BLaER1 treated with 17β-estradiol and CSF1 and Interleukin-3, amounts not matched to agents 10 nM and 100 nM (cell line): ENCODE measurements at regions not wholly inside any gene's neighbourhood (a gene's known extent, or its start where the extent isn't known, plus 50 kb on each side); places are given as distances from the start of the nearest gene placed in this dataset.

Experiments
- H3K27ac ChIP-seq, 11 experiments: shearing (Covaris generic); formaldehyde crosslinking; 2 replicates each; pipeline ENCODE4 v1.8.1; 2022
- H3K27me3 ChIP-seq, 11 experiments: shearing (Covaris generic); formaldehyde crosslinking; 2 replicates each; pipeline ENCODE4 v1.8.1; 2022
- H3K36me3 ChIP-seq, 11 experiments: shearing (Covaris generic); formaldehyde crosslinking; 2 replicates each; pipeline ENCODE4 v1.8.1; 2022
- H3K4me1 ChIP-seq, 10 experiments: shearing (Covaris generic); formaldehyde crosslinking; 2 replicates each; pipeline ENCODE4 v1.8.1; 2022
- H3K4me2 ChIP-seq, 11 experiments: shearing (Covaris generic); formaldehyde crosslinking; 2 replicates each; pipeline ENCODE4 v1.8.1; 2022
- H3K4me3 ChIP-seq, 10 experiments: shearing (Covaris generic); formaldehyde crosslinking; 2 replicates each; pipeline ENCODE4 v1.8.1; 2022
- H3K9ac ChIP-seq, 11 experiments: shearing (Covaris generic); formaldehyde crosslinking; 2 replicates each; pipeline ENCODE4 v1.8.1; 2022
- H3K9me3 ChIP-seq, 11 experiments: shearing (Covaris generic); formaldehyde crosslinking; replicated peaks in 1 of 11; 2 replicates each; pipeline ENCODE4 v1.8.1; 2022
- H4K20me1 ChIP-seq, 11 experiments: shearing (Covaris generic); formaldehyde crosslinking; 2 replicates each; pipeline ENCODE4 v1.8.1; 2022
- Cebpa-rat ChIP-seq, 11 experiments: shearing (Covaris generic); IDR thresholded peaks; 2 replicates each; pipeline ENCODE4 v1.8.1; 2022

DNA sequence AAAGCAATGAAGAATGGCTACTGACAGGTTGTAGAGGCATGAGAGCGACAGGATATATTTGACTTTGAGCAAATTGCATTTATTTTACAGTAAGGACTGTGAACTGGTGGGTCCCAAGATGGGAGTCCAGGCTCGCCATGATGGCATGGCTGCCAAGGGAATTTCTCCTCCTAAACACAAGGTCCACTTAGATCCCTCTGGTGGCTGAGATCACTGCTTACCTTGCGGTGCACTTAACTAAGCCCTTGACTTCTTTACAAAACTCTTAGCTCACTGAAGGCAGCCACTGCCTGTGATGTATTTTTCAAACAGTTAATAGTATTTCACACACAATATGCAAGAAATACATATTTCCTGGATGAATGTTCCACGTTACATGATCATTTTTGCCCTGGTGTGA lies 50.3 kb upstream of the SORBS2 start:
- H3K4me2 ChIP-seq, result no peak overlapping the region
- no peak overlapping the region for H3K9ac ChIP-seq
- H3K27ac ChIP-seq, result no peak overlapping the region
- peaks cover 11 to 14% (median 12%) of the 10 kb centered on the region in 11 experiments for H3K9me3 ChIP-seq
- TF ChIP-seq Cebpa-rat (IDR thresholded peaks at IDR 0.05), result no peak
- 0 out of 22 replicates have a peak, but pooled peaks cover 0 to 4% (median 0%) of the 10 kb centered on the region in 11 experiments for H3K36me3 ChIP-seq
- H4K20me1 ChIP-seq, result no peaks in the 10 kb centered on the region
- peaks cover 2 to 13% (median 9%) of the 10 kb centered on the region in 10 experiments; a peak in 15 of 20 replicates for H3K4me1 ChIP-seq
- no peaks in the 10 kb centered on the region for H3K27me3 ChIP-seq
- no peak overlapping the region for H3K4me3 ChIP-seq

DNA sequence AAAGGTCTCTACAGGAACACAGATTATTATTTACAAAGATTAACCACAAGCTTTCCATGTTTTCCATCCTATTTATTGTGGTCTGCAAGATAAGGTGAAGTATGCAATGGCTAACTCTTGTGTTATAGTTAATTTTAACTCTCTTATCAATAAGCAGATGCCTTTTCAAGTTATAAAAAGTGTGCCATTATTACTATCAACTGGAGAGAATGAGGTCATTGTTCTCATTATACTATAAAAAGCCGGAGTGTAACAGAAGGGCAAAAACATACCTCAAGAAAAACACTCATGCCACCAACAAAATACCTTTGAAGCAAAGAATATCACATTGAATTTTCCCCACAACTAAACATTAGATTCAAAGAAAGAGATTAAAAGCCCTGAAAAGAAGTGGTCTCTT lies 52.0 kb upstream of the SORBS2 start:
- no peak overlapping the region for H3K4me3 ChIP-seq
- H3K36me3 ChIP-seq, result no peaks in the 10 kb centered on the region
- peaks cover 5 to 15% (median 10%) of the 10 kb centered on the region in 10 experiments; a peak in 15 of 20 replicates for H3K4me1 ChIP-seq
- no peak overlapping the region for H3K9ac ChIP-seq
- TF ChIP-seq Cebpa-rat (IDR thresholded peaks at IDR 0.05), result no peak
- H3K9me3 ChIP-seq, result no peaks in the 10 kb centered on the region
- no peak overlapping the region for H3K27ac ChIP-seq
- H3K27me3 ChIP-seq, result no peaks in the 10 kb centered on the region
- H3K4me2 ChIP-seq, result peak overlapping the region in 1 of 11 experiments; percentile 12; a peak in 1 of 22 replicates
- no peaks in the 10 kb centered on the region for H4K20me1 ChIP-seq

DNA sequence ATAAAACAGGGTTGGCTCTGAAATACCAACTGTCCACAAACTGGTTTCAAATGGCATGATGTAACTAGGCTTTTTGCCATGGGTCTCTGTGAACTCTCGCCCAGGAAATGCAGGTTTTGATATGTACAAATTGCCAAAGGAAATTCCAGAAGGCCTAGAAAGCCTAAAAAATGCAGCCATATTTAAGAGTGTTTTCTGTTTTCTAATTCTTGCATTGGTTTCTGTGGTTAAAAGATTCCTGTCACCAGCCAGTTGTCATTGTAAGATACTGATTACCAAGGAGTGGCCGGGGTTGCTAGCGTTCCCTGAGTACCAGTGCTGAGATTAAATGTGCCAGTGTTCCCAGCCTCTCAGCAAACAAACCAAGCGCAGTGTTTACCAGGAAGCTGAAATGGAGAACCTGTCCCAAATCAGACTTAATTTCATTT lies 53.9 kb upstream of the SORBS2 start:
- H4K20me1 ChIP-seq, result no peaks in the 10 kb centered on the region
- TF ChIP-seq Cebpa-rat (IDR thresholded peaks at IDR 0.05), result no peak
- no peak overlapping the region for H3K27ac ChIP-seq
- no peaks in the 10 kb centered on the region for H3K36me3 ChIP-seq
- no peak overlapping the region for H3K4me3 ChIP-seq
- H3K27me3 ChIP-seq, result no peaks in the 10 kb centered on the region
- no peak overlapping the region for H3K4me2 ChIP-seq
- H3K9me3 ChIP-seq, result no peaks in the 10 kb centered on the region
- peaks cover 0 to 8% (median 6%) of the 10 kb centered on the region in 10 experiments; a peak in 13 of 20 replicates for H3K4me1 ChIP-seq
- H3K9ac ChIP-seq, result no peak overlapping the region

DNA sequence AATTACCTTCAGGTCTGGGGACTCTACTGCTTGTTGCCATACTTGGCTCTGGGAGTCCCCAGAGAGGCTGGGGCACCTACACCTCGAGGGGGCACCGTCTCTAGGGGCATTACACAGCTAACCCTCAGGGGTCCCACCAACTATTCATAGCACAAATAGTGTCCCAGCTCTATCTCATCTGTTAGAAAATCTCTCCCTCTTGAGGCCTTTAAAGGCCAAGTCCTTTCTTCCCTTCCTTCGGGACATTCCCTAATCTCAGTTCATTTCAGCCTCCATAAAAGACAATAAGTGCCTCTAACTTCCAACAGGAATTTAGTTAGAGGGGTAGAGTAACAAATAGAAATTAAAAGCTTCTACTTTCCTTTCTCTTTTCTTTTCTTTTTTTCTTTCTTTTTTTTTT lies 55.8 kb upstream of the SORBS2 start:
- Histone ChIP-seq H3K9me3 (no peaks in the 10 kb centered on the region), H3K27me3 (no peaks in the 10 kb centered on the region), H4K20me1 (no peaks in the 10 kb centered on the region), H3K4me1 (peaks cover 0 to 16% (median 11%) of the 10 kb centered on the region in 10 experiments; a peak in 15 of 20 replicates), H3K9ac (no peak overlapping the region), H3K36me3 (no peaks in the 10 kb centered on the region), H3K27ac (no peak overlapping the region), H3K4me2 (peak overlapping the region in 8 of 11 experiments; percentile 8 to 43 (median 30); a peak in 10 of 22 replicates), H3K4me3 (no peak overlapping the region)
- TF ChIP-seq Cebpa-rat (IDR thresholded peaks at IDR 0.05), result no peak

DNA sequence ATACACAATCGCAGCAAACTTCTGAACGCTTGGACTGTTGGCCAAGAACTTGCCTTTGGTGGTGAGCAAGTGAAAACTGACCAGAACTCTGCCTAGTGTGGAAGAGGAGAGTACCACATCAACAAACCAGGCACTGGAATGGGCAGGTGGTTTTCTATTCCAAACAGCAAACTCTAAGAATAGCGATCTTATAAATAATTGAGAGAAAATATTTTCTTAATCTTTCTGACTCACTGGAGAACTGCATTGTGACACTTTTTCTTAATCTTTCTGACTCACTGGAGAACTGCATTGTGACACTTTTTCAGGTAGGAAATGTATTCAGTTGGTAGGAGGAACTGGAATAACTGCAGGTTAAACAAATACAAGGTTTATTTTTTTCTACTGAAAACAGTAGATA lies 57.0 kb upstream of the SORBS2 start:
- TF ChIP-seq Cebpa-rat (IDR thresholded peaks at IDR 0.05), result no peak
- Histone ChIP-seq H3K9ac (no peak overlapping the region), H4K20me1 (no peaks in the 10 kb centered on the region), H3K4me2 (no peak overlapping the region), H3K27ac (no peak overlapping the region), H3K36me3 (no peaks in the 10 kb centered on the region), H3K4me3 (no peak overlapping the region), H3K9me3 (no peaks in the 10 kb centered on the region), H3K4me1 (peaks cover 0 to 16% (median 11%) of the 10 kb centered on the region in 10 experiments; a peak in 15 of 20 replicates), H3K27me3 (no peaks in the 10 kb centered on the region)

DNA sequence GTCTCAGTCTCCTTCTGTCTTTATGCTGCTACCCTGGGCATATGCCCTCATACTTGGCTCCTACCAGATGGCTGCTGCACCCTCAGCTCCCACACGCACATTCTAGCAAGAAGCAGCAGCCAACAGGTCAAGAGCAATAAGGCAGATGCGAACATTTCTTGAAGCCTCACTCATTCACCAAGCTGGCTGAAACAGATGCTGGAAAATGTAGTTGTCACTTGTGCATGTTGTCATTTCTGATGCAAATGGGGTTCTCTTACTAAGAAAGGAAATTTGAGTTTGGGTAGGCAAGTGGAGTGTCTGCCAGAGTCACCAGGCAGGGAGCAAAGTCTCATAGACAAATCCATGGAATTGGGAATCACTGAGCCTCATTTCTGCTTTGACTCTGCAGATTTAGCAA lies 57.4 kb upstream of the SORBS2 start:
- H3K27me3 ChIP-seq, result no peaks in the 10 kb centered on the region
- H3K4me3 ChIP-seq, result no peak overlapping the region
- H3K27ac ChIP-seq, result no peak overlapping the region
- no peak overlapping the region for H3K4me2 ChIP-seq
- H3K9me3 ChIP-seq, result no peaks in the 10 kb centered on the region
- H4K20me1 ChIP-seq, result no peaks in the 10 kb centered on the region
- H3K4me1 ChIP-seq, result peaks cover 0 to 16% (median 11%) of the 10 kb centered on the region in 10 experiments; a peak in 15 of 20 replicates
- no peaks in the 10 kb centered on the region for H3K36me3 ChIP-seq
- no peak overlapping the region for H3K9ac ChIP-seq
- no peak for TF ChIP-seq Cebpa-rat (IDR thresholded peaks at IDR 0.05)

DNA sequence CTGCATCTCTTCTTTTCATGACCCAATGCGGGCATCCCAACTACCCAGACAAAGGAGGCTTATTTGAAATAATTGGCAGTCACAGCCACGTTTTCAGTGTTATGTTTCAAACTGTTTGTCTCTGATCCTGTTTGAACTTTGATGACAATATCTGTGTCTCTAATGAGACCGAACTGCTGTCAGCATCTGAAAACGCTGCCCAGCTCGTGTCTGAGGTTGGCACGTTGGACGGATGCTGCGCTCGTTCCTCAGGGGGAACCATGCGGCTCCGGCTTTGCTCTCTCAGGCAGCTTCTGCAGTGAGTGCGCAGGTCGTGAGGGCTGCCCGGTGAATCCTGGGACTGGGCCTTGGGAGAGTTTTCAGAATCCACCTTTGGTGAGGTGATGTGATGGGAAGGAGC lies 58.4 kb upstream of the SORBS2 start:
- Histone ChIP-seq H3K9ac (no peak overlapping the region), H3K36me3 (no peaks in the 10 kb centered on the region)
- TF ChIP-seq Cebpa-rat (IDR thresholded peaks at IDR 0.05), result no peak

DNA sequence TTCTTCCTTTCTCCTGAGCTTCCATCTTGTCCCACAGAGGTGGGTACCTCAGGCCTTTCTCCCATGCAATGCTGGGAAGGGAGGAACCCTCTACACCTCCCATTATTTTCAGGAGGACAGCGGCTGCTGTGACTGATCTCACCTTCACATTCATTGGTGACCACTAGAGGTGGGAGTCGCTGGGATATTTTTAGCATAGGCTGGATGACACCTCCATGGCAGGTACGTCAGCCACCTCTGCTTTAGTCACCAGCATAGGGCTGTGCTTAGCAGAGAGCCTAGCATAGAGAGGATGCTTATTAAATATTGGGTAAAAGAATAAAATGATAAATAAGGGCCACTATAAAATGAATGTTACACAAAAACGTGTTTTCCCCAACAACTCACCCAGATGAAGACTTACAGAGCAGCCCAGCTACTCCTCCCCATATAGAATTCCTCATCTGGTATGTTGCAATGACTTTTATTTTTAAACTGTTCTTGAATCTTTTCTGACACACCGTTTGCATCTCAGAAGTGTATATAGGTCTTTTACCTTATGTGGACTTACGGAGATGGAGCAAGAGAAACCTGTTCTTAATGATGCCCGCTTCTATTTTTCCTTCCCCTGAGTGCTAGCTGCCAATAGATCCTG lies 60.9 kb upstream of the SORBS2 start:
- no peaks in the 10 kb centered on the region for H3K9me3 ChIP-seq
- H3K4me2 ChIP-seq, result no peak overlapping the region
- no peaks in the 10 kb centered on the region for H4K20me1 ChIP-seq
- H3K36me3 ChIP-seq, result no peaks in the 10 kb centered on the region
- no peak overlapping the region for H3K27ac ChIP-seq
- peaks cover 0 to 8% (median 6%) of the 10 kb centered on the region in 10 experiments; a peak in 13 of 20 replicates for H3K4me1 ChIP-seq
- H3K4me3 ChIP-seq, result no peak overlapping the region
- no peaks in the 10 kb centered on the region for H3K27me3 ChIP-seq
- H3K9ac ChIP-seq, result no peak overlapping the region
- no peak for TF ChIP-seq Cebpa-rat (IDR thresholded peaks at IDR 0.05)

More for the DNA sequence above, 58.4 kb upstream of the SORBS2 start:
- no peaks in the 10 kb centered on the region for H3K9me3 ChIP-seq
- no peaks in the 10 kb centered on the region for H3K27me3 ChIP-seq
- peaks cover 0 to 16% (median 11%) of the 10 kb centered on the region in 10 experiments; a peak in 15 of 20 replicates for H3K4me1 ChIP-seq
- H3K27ac ChIP-seq, result no peak overlapping the region
- H3K4me3 ChIP-seq, result no peak overlapping the region
- H4K20me1 ChIP-seq, result no peaks in the 10 kb centered on the region
- H3K4me2 ChIP-seq, result no peak overlapping the region

DNA sequence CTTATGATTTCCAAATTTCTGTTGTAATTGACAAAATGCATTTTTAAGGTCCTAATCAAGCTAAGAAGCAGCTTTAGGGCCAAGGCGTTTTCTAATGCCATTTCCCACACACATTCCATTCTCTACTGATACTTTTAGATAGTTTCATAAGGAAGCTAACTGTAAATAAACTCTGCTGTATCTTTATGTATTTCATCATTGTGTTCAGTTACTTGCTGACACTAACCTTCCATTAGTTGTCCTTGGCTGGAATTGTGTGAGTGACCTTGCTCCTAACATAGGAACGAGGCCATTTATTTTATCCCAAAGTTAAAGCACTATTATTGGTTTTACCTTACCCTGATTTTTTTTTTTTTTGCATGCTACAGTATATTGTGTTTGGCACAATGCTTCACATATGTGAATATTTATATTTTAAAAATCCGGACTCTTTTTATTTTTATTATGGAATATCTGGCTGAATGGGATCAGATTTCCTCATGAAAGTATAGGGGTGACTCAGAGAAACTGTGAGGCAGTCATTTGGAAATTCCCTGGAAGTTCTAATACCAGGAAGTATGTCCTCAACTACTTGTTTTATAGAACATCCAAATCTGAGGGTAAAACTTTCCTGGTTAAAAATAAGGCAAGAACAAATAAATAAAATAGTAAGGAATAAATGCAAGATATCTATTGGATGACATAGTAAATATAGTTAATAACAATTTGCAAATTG lies 62.7 kb upstream of the SORBS2 start:
- Histone ChIP-seq H3K4me1 (peaks cover 0 to 8% (median 6%) of the 10 kb centered on the region in 10 experiments; a peak in 12 of 20 replicates), H3K27ac (no peak overlapping the region), H3K4me3 (no peak overlapping the region), H4K20me1 (no peaks in the 10 kb centered on the region), H3K36me3 (no peaks in the 10 kb centered on the region), H3K9ac (no peak overlapping the region), H3K4me2 (no peak overlapping the region), H3K27me3 (no peaks in the 10 kb centered on the region), H3K9me3 (no peaks in the 10 kb centered on the region)
- no peak for TF ChIP-seq Cebpa-rat (IDR thresholded peaks at IDR 0.05)
